NCI-H345 (cell line): ENCODE measurements at regions not wholly inside any gene's neighbourhood (a gene's known extent, or its start where the extent isn't known, plus 50 kb on each side); places are given as distances from the start of the nearest gene placed in this dataset.
"Not testable (repeated sequence)": the region's sequence is repeated elsewhere in the genome, so short reads cannot be mapped to it uniquely, and the experiment has no call there.

Experiments
- DNase-seq: peaks from one replicate; lab custom pipeline; 2025; lab: John Stamatoyannopoulos, UW

GRCh38 chr4:117014236-117014635 is 71.1 kb downstream of the TRAM1L1 start:
- DNase-seq: no peak

- DNase-seq: no peak
Observed at GRCh38 chr4:117010671-117011070, 74.7 kb downstream of the TRAM1L1 start.

- no peak for DNase-seq
Observed at GRCh38 chr4:117001077-117001476, 84.3 kb downstream of the TRAM1L1 start.

GRCh38 chr4:116982656-116983055 is 102.7 kb downstream of the TRAM1L1 start:
- DNase-seq: no peak

- not testable (repeated sequence) for DNase-seq
Observed at GRCh38 chr4:116980436-116980835, 104.9 kb downstream of the TRAM1L1 start.

- DNase-seq: no peak
Observed at GRCh38 chr4:116959045-116959444, 126.3 kb downstream of the TRAM1L1 start.

- no peak for DNase-seq
Observed at GRCh38 chr4:116953947-116954346, 131.4 kb downstream of the TRAM1L1 start.

GRCh38 chr4:116952530-116953136 is 132.7 kb downstream of the TRAM1L1 start:
- DNase-seq: no peak

- DNase-seq: no peak
Observed at GRCh38 chr4:116949856-116950255, 135.5 kb downstream of the TRAM1L1 start.

GRCh38 chr4:116942315-116942714 is 143.1 kb downstream of the TRAM1L1 start:
- no peak for DNase-seq

- no peak for DNase-seq
Observed at GRCh38 chr4:116930329-116930728, 155.0 kb downstream of the TRAM1L1 start.

GRCh38 chr4:116926631-116927295 is 158.6 kb downstream of the TRAM1L1 start:
- DNase-seq: peak; percentile 32

- peak; percentile 13 for DNase-seq
Observed at GRCh38 chr4:116925900-116926457, 159.4 kb downstream of the TRAM1L1 start.

GRCh38 chr4:116923389-116923788 is 162.0 kb downstream of the TRAM1L1 start:
- DNase-seq: no peak

- DNase-seq: no peak
Observed at GRCh38 chr4:116913451-116913850, 171.9 kb downstream of the TRAM1L1 start.

GRCh38 chr4:116906758-116907157 is 178.6 kb downstream of the TRAM1L1 start:
- no peak for DNase-seq

GRCh38 chr4:116899561-116899960 is 185.8 kb downstream of the TRAM1L1 start:
- DNase-seq: no peak

- DNase-seq: no peak
Observed at GRCh38 chr4:116885579-116885978, 199.8 kb downstream of the TRAM1L1 start.

GRCh38 chr4:116882503-116882902 is 202.9 kb downstream of the TRAM1L1 start:
- DNase-seq: no peak

- DNase-seq: no peak
Observed at GRCh38 chr4:116881077-116881476, 204.3 kb downstream of the TRAM1L1 start.

GRCh38 chr4:116880625-116881024 is 204.8 kb downstream of the TRAM1L1 start:
- DNase-seq: no peak

GRCh38 chr4:116878280-116878679 is 207.1 kb downstream of the TRAM1L1 start:
- no peak for DNase-seq

- no peak for DNase-seq
Observed at GRCh38 chr4:116877069-116877468, 208.3 kb downstream of the TRAM1L1 start.

- no peak for DNase-seq
Observed at GRCh38 chr4:116872941-116873340, 212.4 kb downstream of the TRAM1L1 start.
